ENCODE measurements at regions not wholly inside any gene's neighbourhood (a gene's known extent, or its start where the extent isn't known, plus 50 kb on each side); places are given as distances from the start of the nearest gene placed in this dataset.
A peak's percentile ranks its signal among the peaks of the same experiment; 100 is the strongest.

- in situ Hi-C loops (cut with HindIII; ENCODE audit: low pct_unique_long_range_greater_than_20kb, low sequenced_read_pairs) = no loop called here
- no peak for DNase-seq (ENCODE audit: low read depth, low spot score)
These were observed 91.9 kb upstream of the MKI67 start for GRCh38 chr10:128218161-128218560.

GRCh38 chr10:128219295-128219694 lies 93.1 kb upstream of the MKI67 start:
- in situ Hi-C loops (cut with HindIII; ENCODE audit: low pct_unique_long_range_greater_than_20kb, low sequenced_read_pairs) = no loop called here
- no peak for DNase-seq (ENCODE audit: low read depth, low spot score)

- in situ Hi-C loops (cut with HindIII; ENCODE audit: low pct_unique_long_range_greater_than_20kb, low sequenced_read_pairs) = no loop called here
- no peak for DNase-seq (ENCODE audit: low read depth, low spot score)
These were observed 93.8 kb upstream of the MKI67 start for GRCh38 chr10:128220021-128220420.

- no peak for DNase-seq (ENCODE audit: low read depth, low spot score)
- in situ Hi-C loops (cut with HindIII; ENCODE audit: low pct_unique_long_range_greater_than_20kb, low sequenced_read_pairs) = no loop called here
These were observed 94.9 kb upstream of the MKI67 start for GRCh38 chr10:128221117-128221516.

- no peak for DNase-seq (ENCODE audit: low read depth, low spot score)
- in situ Hi-C loops (cut with HindIII; ENCODE audit: low pct_unique_long_range_greater_than_20kb, low sequenced_read_pairs) = no loop called here
These were observed 95.6 kb upstream of the MKI67 start for GRCh38 chr10:128221807-128222206.

GRCh38 chr10:128222332-128222849 lies 96.2 kb upstream of the MKI67 start:
- in situ Hi-C loops (cut with HindIII; ENCODE audit: low pct_unique_long_range_greater_than_20kb, low sequenced_read_pairs) = no loop called here
- no peak for DNase-seq (ENCODE audit: low read depth, low spot score)

- no peak for DNase-seq (ENCODE audit: low read depth, low spot score)
- in situ Hi-C loops (cut with HindIII; ENCODE audit: low pct_unique_long_range_greater_than_20kb, low sequenced_read_pairs) = no loop called here
These were observed 104.2 kb upstream of the MKI67 start for GRCh38 chr10:128230401-128230800.

- DNase-seq (ENCODE audit: low read depth, low spot score) = no peak
- in situ Hi-C loops (cut with HindIII; ENCODE audit: low pct_unique_long_range_greater_than_20kb, low sequenced_read_pairs) = no loop called here
These were observed 107.2 kb upstream of the MKI67 start for GRCh38 chr10:128233422-128233821.

GRCh38 chr10:128237710-128238109 lies 111.5 kb upstream of the MKI67 start:
- in situ Hi-C loops (cut with HindIII; ENCODE audit: low pct_unique_long_range_greater_than_20kb, low sequenced_read_pairs) = no loop called here
- no peak for DNase-seq (ENCODE audit: low read depth, low spot score)

GRCh38 chr10:128241023-128241422 lies 114.8 kb upstream of the MKI67 start:
- in situ Hi-C loops (cut with HindIII; ENCODE audit: low pct_unique_long_range_greater_than_20kb, low sequenced_read_pairs) = no loop called here
- DNase-seq (ENCODE audit: low read depth, low spot score) = no peak

- DNase-seq (ENCODE audit: low read depth, low spot score) = no peak
- in situ Hi-C loops (cut with HindIII; ENCODE audit: low pct_unique_long_range_greater_than_20kb, low sequenced_read_pairs) = no loop called here
These were observed 116.4 kb upstream of the MKI67 start for GRCh38 chr10:128242641-128243040.

- in situ Hi-C loops (cut with HindIII; ENCODE audit: low pct_unique_long_range_greater_than_20kb, low sequenced_read_pairs) = no loop called here
- no peak for DNase-seq (ENCODE audit: low read depth, low spot score)
These were observed 118.8 kb upstream of the MKI67 start for GRCh38 chr10:128245026-128245425.

- in situ Hi-C loops (cut with HindIII; ENCODE audit: low pct_unique_long_range_greater_than_20kb, low sequenced_read_pairs) = no loop called here
- no peak for DNase-seq (ENCODE audit: low read depth, low spot score)
These were observed 121.4 kb upstream of the MKI67 start for GRCh38 chr10:128247576-128247975.

GRCh38 chr10:128254476-128254875 lies 128.3 kb upstream of the MKI67 start:
- in situ Hi-C loops (cut with HindIII; ENCODE audit: low pct_unique_long_range_greater_than_20kb, low sequenced_read_pairs) = no loop called here

GRCh38 chr10:128257428-128257827 lies 131.2 kb upstream of the MKI67 start:
- no peak for DNase-seq (ENCODE audit: low read depth, low spot score)
- in situ Hi-C loops (cut with HindIII; ENCODE audit: low pct_unique_long_range_greater_than_20kb, low sequenced_read_pairs) = no loop called here

More at GRCh38 chr10:128254476-128254875, 128.3 kb upstream of the MKI67 start:
- no peak for DNase-seq (ENCODE audit: low read depth, low spot score)

GRCh38 chr10:128258421-128258976 lies 132.3 kb upstream of the MKI67 start:
- in situ Hi-C loops (cut with HindIII; ENCODE audit: low pct_unique_long_range_greater_than_20kb, low sequenced_read_pairs) = no loop called here
- DNase-seq (ENCODE audit: low read depth, low spot score) = no peak

GRCh38 chr10:128263891-128264688 lies 137.9 kb upstream of the MKI67 start:
- peak; percentile 64 for DNase-seq (ENCODE audit: low read depth, low spot score)
- in situ Hi-C loops (cut with HindIII; ENCODE audit: low pct_unique_long_range_greater_than_20kb, low sequenced_read_pairs) = no loop called here

- in situ Hi-C loops (cut with HindIII; ENCODE audit: low pct_unique_long_range_greater_than_20kb, low sequenced_read_pairs) = no loop called here
- DNase-seq (ENCODE audit: low read depth, low spot score) = no peak
These were observed 139.4 kb upstream of the MKI67 start for GRCh38 chr10:128265596-128265995.

- in situ Hi-C loops (cut with HindIII; ENCODE audit: low pct_unique_long_range_greater_than_20kb, low sequenced_read_pairs) = no loop called here
- DNase-seq (ENCODE audit: low read depth, low spot score) = no peak
These were observed 141.4 kb upstream of the MKI67 start for GRCh38 chr10:128267581-128267980.

Data from SK-MEL-5 (cell line).